ENCODE measurements at regions not wholly inside any gene's neighbourhood (a gene's known extent, or its start where the extent isn't known, plus 50 kb on each side); places are given as distances from the start of the nearest gene placed in this dataset.

DNA sequence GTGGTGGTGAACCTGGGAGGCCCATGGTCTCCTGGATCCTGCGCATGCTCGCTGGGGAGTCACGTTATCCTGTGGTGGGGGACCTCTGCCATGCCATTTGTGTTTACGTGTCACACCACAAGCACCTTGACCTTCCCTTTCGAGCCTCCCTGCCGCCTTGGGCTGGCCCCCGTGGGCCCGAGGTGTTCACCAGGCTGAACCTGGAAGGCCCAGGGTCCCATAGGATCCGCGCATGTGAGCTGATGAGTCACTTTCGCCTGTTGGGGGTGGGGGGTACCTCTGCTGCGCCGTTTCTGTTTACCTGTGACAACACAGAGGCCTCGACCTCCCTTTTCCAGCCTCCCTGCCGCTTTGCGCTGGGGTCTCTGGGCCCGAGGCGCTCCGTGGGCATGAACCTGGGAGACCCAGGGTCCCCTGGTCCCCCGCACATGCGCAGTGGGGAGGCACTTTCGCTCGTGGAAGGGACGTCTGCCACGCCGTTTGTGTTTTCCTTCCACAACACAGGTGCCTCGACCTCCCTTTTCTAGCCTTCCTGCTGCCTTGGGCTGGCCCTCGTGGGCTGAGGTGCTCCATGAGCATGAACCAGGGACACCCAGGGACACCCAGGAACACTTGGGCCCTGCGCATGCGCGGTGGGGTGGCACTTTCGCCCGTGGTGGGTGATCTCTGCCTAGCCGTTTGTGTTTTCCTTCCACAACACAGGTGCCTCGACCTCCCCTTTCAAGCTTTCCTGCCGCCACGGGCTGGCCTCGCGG, 334.1 kb downstream of the ALG10 start:
- TF ChIP-seq, protein P1, sequence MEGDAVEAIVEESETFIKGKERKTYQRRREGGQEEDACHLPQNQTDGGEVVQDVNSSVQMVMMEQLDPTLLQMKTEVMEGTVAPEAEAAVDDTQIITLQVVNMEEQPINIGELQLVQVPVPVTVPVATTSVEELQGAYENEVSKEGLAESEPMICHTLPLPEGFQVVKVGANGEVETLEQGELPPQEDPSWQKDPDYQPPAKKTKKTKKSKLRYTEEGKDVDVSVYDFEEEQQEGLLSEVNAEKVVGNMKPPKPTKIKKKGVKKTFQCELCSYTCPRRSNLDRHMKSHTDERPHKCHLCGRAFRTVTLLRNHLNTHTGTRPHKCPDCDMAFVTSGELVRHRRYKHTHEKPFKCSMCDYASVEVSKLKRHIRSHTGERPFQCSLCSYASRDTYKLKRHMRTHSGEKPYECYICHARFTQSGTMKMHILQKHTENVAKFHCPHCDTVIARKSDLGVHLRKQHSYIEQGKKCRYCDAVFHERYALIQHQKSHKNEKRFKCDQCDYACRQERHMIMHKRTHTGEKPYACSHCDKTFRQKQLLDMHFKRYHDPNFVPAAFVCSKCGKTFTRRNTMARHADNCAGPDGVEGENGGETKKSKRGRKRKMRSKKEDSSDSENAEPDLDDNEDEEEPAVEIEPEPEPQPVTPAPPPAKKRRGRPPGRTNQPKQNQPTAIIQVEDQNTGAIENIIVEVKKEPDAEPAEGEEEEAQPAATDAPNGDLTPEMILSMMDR (IDR thresholded peaks at IDR 0.05; ENCODE audit: unreplicated experiment), result no peak
- H3K27ac Mint-ChIP-seq (ENCODE audit: unreplicated experiment), result no peak overlapping the region
- H3K4me1 Mint-ChIP-seq (ENCODE audit: low read depth, unreplicated experiment), result no peaks in the 10 kb centered on the region
- H3K4me3 Mint-ChIP-seq (ENCODE audit: low read depth, unreplicated experiment), result no peak overlapping the region
- H3K9me3 Mint-ChIP-seq (ENCODE audit: low read depth, unreplicated experiment), result peaks cover 2% of the 10 kb centered on the region
- intact Hi-C loops (cut with micrococcal nuclease; ENCODE audit: unreplicated experiment), result no loop called here
- H3K27me3 Mint-ChIP-seq (ENCODE audit: unreplicated experiment), result no peaks in the 10 kb centered on the region
- no peak for DNase-seq
- CTCF ChIA-PET, result no interaction called here
- H3K36me3 Mint-ChIP-seq (ENCODE audit: insufficient read depth, unreplicated experiment), result peaks cover 9% of the 10 kb centered on the region
- no TSS peak for BruUV-seq (replicated peaks)

DNA sequence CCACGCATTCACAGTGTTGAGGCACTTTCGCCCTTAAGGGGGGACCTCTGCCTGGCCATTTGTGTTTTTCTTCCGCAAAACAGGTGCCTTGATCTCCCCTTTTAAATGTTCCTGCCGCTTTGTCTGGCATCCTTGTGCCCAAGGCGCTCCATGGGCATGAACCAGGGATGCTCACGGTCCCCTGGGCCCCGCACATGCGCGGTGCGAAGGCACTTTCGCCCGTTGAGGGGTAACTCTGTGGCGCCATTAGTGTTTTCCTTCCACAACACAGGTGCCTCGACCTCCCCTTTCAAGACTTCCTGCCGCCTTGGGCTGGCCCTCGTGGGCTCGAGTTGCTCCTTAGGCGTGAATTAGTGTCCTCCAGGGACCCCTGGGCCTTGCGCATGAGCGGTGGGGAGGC, 335.5 kb downstream of the ALG10 start:
- Mint-ChIP-seq H3K4me1 (ENCODE audit: low read depth, unreplicated experiment) (no peaks in the 10 kb centered on the region), H3K27ac (ENCODE audit: unreplicated experiment) (no peak overlapping the region), H3K27me3 (ENCODE audit: unreplicated experiment) (no peaks in the 10 kb centered on the region), H3K9me3 (ENCODE audit: low read depth, unreplicated experiment) (peaks cover 2% of the 10 kb centered on the region), H3K4me3 (ENCODE audit: low read depth, unreplicated experiment) (no peak overlapping the region), H3K36me3 (ENCODE audit: insufficient read depth, unreplicated experiment) (peaks cover 4% of the 10 kb centered on the region)
- intact Hi-C loops (cut with micrococcal nuclease; ENCODE audit: unreplicated experiment), result no loop called here
- DNase-seq, result no peak
- TF ChIP-seq, protein P1 (IDR thresholded peaks at IDR 0.05; ENCODE audit: unreplicated experiment), result no peak
- BruUV-seq (replicated peaks), result no TSS peak
- CTCF ChIA-PET, result no interaction called here

DNA sequence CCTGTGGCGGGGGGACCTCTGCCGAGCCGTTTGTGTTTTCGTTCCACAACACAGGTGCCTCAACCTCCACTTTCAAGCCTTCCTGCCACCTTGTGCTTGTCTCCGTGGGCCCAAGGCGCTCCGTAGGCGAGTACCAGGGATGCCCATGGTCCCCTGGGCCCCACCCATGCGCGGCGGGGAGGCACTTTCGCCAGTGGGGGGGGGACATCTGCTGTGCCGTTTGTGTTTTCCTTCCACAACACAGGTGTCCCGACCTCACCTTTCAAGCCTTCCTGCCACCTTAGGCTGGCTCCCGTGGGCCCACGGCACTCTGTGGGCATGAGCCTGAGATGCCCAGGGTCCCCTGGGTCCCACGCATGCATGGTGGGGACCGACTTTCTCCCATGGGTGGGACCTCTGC, 335.9 kb downstream of the ALG10 start:
- Mint-ChIP-seq H3K27me3 (ENCODE audit: unreplicated experiment) (no peaks in the 10 kb centered on the region), H3K27ac (ENCODE audit: unreplicated experiment) (no peak overlapping the region), H3K9me3 (ENCODE audit: low read depth, unreplicated experiment) (peaks cover 2% of the 10 kb centered on the region), H3K4me3 (ENCODE audit: low read depth, unreplicated experiment) (no peak overlapping the region), H3K4me1 (ENCODE audit: low read depth, unreplicated experiment) (no peaks in the 10 kb centered on the region), H3K36me3 (ENCODE audit: insufficient read depth, unreplicated experiment) (peaks cover 3% of the 10 kb centered on the region)
- intact Hi-C loops (cut with micrococcal nuclease; ENCODE audit: unreplicated experiment), result no loop called here
- TF ChIP-seq, protein P1 (IDR thresholded peaks at IDR 0.05; ENCODE audit: unreplicated experiment), result no peak
- DNase-seq, result no peak
- CTCF ChIA-PET, result no interaction called here
- no TSS peak for BruUV-seq (replicated peaks)

DNA sequence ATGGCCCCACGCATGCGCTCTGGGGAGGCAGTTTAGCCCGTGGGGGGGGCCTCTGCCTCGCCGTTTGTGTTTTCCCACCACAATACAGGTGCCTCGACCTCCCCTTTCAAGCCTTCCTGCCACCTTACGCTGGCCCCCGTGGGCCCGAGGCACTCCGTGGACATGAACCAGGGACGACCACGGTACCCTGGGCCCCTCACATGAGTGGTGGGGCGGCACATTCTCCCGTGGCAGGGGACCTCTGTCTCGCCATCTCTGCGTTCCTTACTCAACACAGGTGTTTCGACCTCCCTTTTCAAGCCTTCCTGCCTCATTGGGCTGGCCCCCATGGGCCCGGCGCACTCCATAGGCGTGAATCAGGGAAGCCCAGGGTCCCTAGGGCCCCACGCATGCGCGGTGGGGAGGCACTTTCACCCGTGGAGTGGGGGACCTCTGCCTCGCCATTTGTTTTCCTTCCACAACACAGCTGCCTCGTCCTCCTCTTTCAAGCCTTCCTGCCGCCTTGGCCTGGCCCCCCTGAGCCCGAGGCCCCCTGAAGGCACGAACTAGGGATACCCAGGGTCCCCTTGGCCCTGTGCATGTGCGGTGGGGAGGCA, 339.5 kb downstream of the ALG10 start:
- BruUV-seq (replicated peaks), result no TSS peak
- H3K4me3 Mint-ChIP-seq (ENCODE audit: low read depth, unreplicated experiment), result no peak overlapping the region
- H3K4me1 Mint-ChIP-seq (ENCODE audit: low read depth, unreplicated experiment), result no peaks in the 10 kb centered on the region
- intact Hi-C loops (cut with micrococcal nuclease; ENCODE audit: unreplicated experiment), result no loop called here
- DNase-seq, result no peak
- TF ChIP-seq, protein P1 (IDR thresholded peaks at IDR 0.05; ENCODE audit: unreplicated experiment), result no peak
- no peaks in the 10 kb centered on the region for H3K27me3 Mint-ChIP-seq (ENCODE audit: unreplicated experiment)
- peaks cover 8% of the 10 kb centered on the region for H3K36me3 Mint-ChIP-seq (ENCODE audit: insufficient read depth, unreplicated experiment)
- H3K27ac Mint-ChIP-seq (ENCODE audit: unreplicated experiment), result no peak overlapping the region
- CTCF ChIA-PET, result no interaction called here
- peaks cover 13% of the 10 kb centered on the region for H3K9me3 Mint-ChIP-seq (ENCODE audit: low read depth, unreplicated experiment)

All from Calu3 (cell line).